ENCODE measurements at regions not wholly inside any gene's neighbourhood (a gene's known extent, or its start where the extent isn't known, plus 50 kb on each side); places are given as distances from the start of the nearest gene placed in this dataset.

DNA sequence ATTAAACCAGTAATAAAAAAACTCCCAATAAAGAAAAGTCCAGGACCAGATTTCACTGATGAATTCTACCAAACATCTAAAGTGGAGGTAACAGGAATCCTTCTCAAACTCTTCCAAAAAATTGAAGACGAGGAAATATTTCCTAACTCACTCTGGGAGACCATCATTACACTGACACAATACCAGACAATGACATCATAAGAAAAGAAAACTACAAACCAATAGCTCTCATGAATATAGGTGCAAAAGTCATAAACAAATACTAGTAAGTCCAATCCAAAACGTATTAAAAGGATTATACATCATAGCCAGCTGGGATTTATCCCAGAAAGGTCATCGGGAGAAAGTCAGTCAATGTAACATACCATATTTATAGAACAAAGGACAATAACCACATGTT is 94.0 kb upstream of the RAB18 start:
- no peak for TF ChIP-seq EP300 (IDR thresholded peaks at IDR 0.05)
- TF ChIP-seq POLR2A (IDR thresholded peaks at IDR 0.05) = no peak
